ENCODE measurements at regions not wholly inside any gene's neighbourhood (a gene's known extent, or its start where the extent isn't known, plus 50 kb on each side); places are given as distances from the start of the nearest gene placed in this dataset.
A peak's percentile ranks its signal among the peaks of the same experiment; 100 is the strongest.

- Histone ChIP-seq H3K27ac (ENCODE audit: low read depth in 1 of 3, low read length in 2 of 3) (no peak overlapping the region), H3K27me3 (ENCODE audit: control insufficient read depth in 3 of 3, insufficient read depth in 3 of 3, low read length in 3 of 3) (no peaks in the 10 kb centered on the region), H3K9me3 (ENCODE audit: control insufficient read depth in 2 of 2, insufficient read depth in 1 of 2, low read depth in 1 of 2, low read length in 1 of 2) (peaks cover 0 to 2% of the 10 kb centered on the region in 2 donors), H3K4me3 (ENCODE audit: low read depth in 1 of 3, low read length in 3 of 3) (no peak overlapping the region), H3K4me1 (ENCODE audit: control insufficient read depth in 3 of 3, insufficient read depth in 2 of 3, low read depth in 1 of 3, low read length in 2 of 3) (no peaks in the 10 kb centered on the region), H3K36me3 (ENCODE audit: control insufficient read depth in 3 of 3, insufficient read depth in 2 of 3, low read depth in 1 of 3, low read length in 3 of 3) (no peaks in the 10 kb centered on the region)
- DNase-seq (no peak), FAIRE-seq (no peak)
- 53 to 87% (median 70%) methylated on average over 2 of the region's 2 CpGs for WGBS, 3 donors
Measured at GRCh38 chr1:105122041-105122440, 1372.3 kb downstream of the AMY1C start.

- Histone ChIP-seq H3K27me3 (ENCODE audit: control insufficient read depth in 3 of 3, insufficient read depth in 3 of 3, low read length in 3 of 3) (no peaks in the 10 kb centered on the region), H3K4me3 (ENCODE audit: low read depth in 1 of 3, low read length in 3 of 3) (no peak overlapping the region), H3K9me3 (ENCODE audit: control insufficient read depth in 2 of 2, insufficient read depth in 1 of 2, low read depth in 1 of 2, low read length in 1 of 2) (no peaks in the 10 kb centered on the region), H3K27ac (ENCODE audit: low read depth in 1 of 3, low read length in 2 of 3) (no peak overlapping the region), H3K4me1 (ENCODE audit: control insufficient read depth in 3 of 3, insufficient read depth in 2 of 3, low read depth in 1 of 3, low read length in 2 of 3) (no peaks in the 10 kb centered on the region), H3K36me3 (ENCODE audit: control insufficient read depth in 3 of 3, insufficient read depth in 2 of 3, low read depth in 1 of 3, low read length in 3 of 3) (no peaks in the 10 kb centered on the region)
- 45 to 54% (median 46%) methylated on average over 14 of the region's 14 CpGs for WGBS, 3 donors
- no peak for FAIRE-seq
- DNase-seq, result peak in 1 of 2 donors; percentile 1
Measured at GRCh38 chr1:105137543-105138457, 1388.1 kb downstream of the AMY1C start.

GRCh38 chr1:105138458-105138893 lies 1388.8 kb downstream of the AMY1C start:
- 37 to 54% (median 45%) methylated on average over 8 of the region's 8 CpGs for WGBS, 3 donors
- no peak overlapping the region for H3K4me3 ChIP-seq (ENCODE audit: low read depth in 1 of 3, low read length in 3 of 3)
- H3K27ac ChIP-seq (ENCODE audit: low read depth in 1 of 3, low read length in 2 of 3), result no peak overlapping the region
- no peaks in the 10 kb centered on the region for H3K36me3 ChIP-seq (ENCODE audit: control insufficient read depth in 3 of 3, insufficient read depth in 2 of 3, low read depth in 1 of 3, low read length in 3 of 3)
- DNase-seq (no peak), FAIRE-seq (no peak)
- no peaks in the 10 kb centered on the region for H3K9me3 ChIP-seq (ENCODE audit: control insufficient read depth in 2 of 2, insufficient read depth in 1 of 2, low read depth in 1 of 2, low read length in 1 of 2)
- no peaks in the 10 kb centered on the region for H3K27me3 ChIP-seq (ENCODE audit: control insufficient read depth in 3 of 3, insufficient read depth in 3 of 3, low read length in 3 of 3)
- no peaks in the 10 kb centered on the region for H3K4me1 ChIP-seq (ENCODE audit: control insufficient read depth in 3 of 3, insufficient read depth in 2 of 3, low read depth in 1 of 3, low read length in 2 of 3)

GRCh38 chr1:105172788-105173187 lies 1423.1 kb downstream of the AMY1C start:
- 46 to 62% (median 48%) methylated on average over 3 of the region's 3 CpGs for WGBS, 3 donors
- Histone ChIP-seq H3K36me3 (ENCODE audit: control insufficient read depth in 3 of 3, insufficient read depth in 2 of 3, low read depth in 1 of 3, low read length in 3 of 3) (no peaks in the 10 kb centered on the region), H3K4me3 (ENCODE audit: low read depth in 1 of 3, low read length in 3 of 3) (no peak overlapping the region), H3K9me3 (ENCODE audit: control insufficient read depth in 2 of 2, insufficient read depth in 1 of 2, low read depth in 1 of 2, low read length in 1 of 2) (no peaks in the 10 kb centered on the region), H3K4me1 (ENCODE audit: control insufficient read depth in 3 of 3, insufficient read depth in 2 of 3, low read depth in 1 of 3, low read length in 2 of 3) (no peaks in the 10 kb centered on the region), H3K27me3 (ENCODE audit: control insufficient read depth in 3 of 3, insufficient read depth in 3 of 3, low read length in 3 of 3) (no peaks in the 10 kb centered on the region), H3K27ac (ENCODE audit: low read depth in 1 of 3, low read length in 2 of 3) (no peak overlapping the region)
- DNase-seq (no peak), FAIRE-seq (no peak)

- Histone ChIP-seq H3K4me3 (ENCODE audit: low read depth in 1 of 3, low read length in 3 of 3) (no peak overlapping the region), H3K27me3 (ENCODE audit: control insufficient read depth in 3 of 3, insufficient read depth in 3 of 3, low read length in 3 of 3) (no peaks in the 10 kb centered on the region), H3K36me3 (ENCODE audit: control insufficient read depth in 3 of 3, insufficient read depth in 2 of 3, low read depth in 1 of 3, low read length in 3 of 3) (no peaks in the 10 kb centered on the region), H3K4me1 (ENCODE audit: control insufficient read depth in 3 of 3, insufficient read depth in 2 of 3, low read depth in 1 of 3, low read length in 2 of 3) (no peaks in the 10 kb centered on the region), H3K9me3 (ENCODE audit: control insufficient read depth in 2 of 2, insufficient read depth in 1 of 2, low read depth in 1 of 2, low read length in 1 of 2) (no peaks in the 10 kb centered on the region), H3K27ac (ENCODE audit: low read depth in 1 of 3, low read length in 2 of 3) (no peak overlapping the region)
- no peak for FAIRE-seq
- 71 to 83% (median 71%) methylated on average over 1 of the region's 1 CpG for WGBS, 3 donors
- no peak for DNase-seq
Measured at GRCh38 chr1:105180789-105181188, 1431.1 kb downstream of the AMY1C start.

GRCh38 chr1:105204836-105205371 lies 1455.2 kb downstream of the AMY1C start:
- no peaks in the 10 kb centered on the region for H3K36me3 ChIP-seq (ENCODE audit: control insufficient read depth in 3 of 3, insufficient read depth in 2 of 3, low read depth in 1 of 3, low read length in 3 of 3)
- H3K9me3 ChIP-seq (ENCODE audit: control insufficient read depth in 2 of 2, insufficient read depth in 1 of 2, low read depth in 1 of 2, low read length in 1 of 2), result peaks cover 0 to 6% of the 10 kb centered on the region in 2 donors
- 79 to 88% (median 83%) methylated on average over 5 of the region's 5 CpGs for WGBS, 3 donors
- FAIRE-seq, result no peak
- H3K27me3 ChIP-seq (ENCODE audit: control insufficient read depth in 3 of 3, insufficient read depth in 3 of 3, low read length in 3 of 3), result no peaks in the 10 kb centered on the region
- no peak overlapping the region for H3K27ac ChIP-seq (ENCODE audit: low read depth in 1 of 3, low read length in 2 of 3)
- H3K4me1 ChIP-seq (ENCODE audit: control insufficient read depth in 3 of 3, insufficient read depth in 2 of 3, low read depth in 1 of 3, low read length in 2 of 3), result no peaks in the 10 kb centered on the region
- DNase-seq, result no peak
- no peak overlapping the region for H3K4me3 ChIP-seq (ENCODE audit: low read depth in 1 of 3, low read length in 3 of 3)

GRCh38 chr1:105208581-105208980 lies 1458.9 kb downstream of the AMY1C start:
- Histone ChIP-seq H3K4me1 (ENCODE audit: control insufficient read depth in 3 of 3, insufficient read depth in 2 of 3, low read depth in 1 of 3, low read length in 2 of 3) (no peaks in the 10 kb centered on the region), H3K9me3 (ENCODE audit: control insufficient read depth in 2 of 2, insufficient read depth in 1 of 2, low read depth in 1 of 2, low read length in 1 of 2) (peaks cover 0 to 6% of the 10 kb centered on the region in 2 donors), H3K36me3 (ENCODE audit: control insufficient read depth in 3 of 3, insufficient read depth in 2 of 3, low read depth in 1 of 3, low read length in 3 of 3) (no peaks in the 10 kb centered on the region), H3K27me3 (ENCODE audit: control insufficient read depth in 3 of 3, insufficient read depth in 3 of 3, low read length in 3 of 3) (no peaks in the 10 kb centered on the region), H3K27ac (ENCODE audit: low read depth in 1 of 3, low read length in 2 of 3) (no peak overlapping the region), H3K4me3 (ENCODE audit: low read depth in 1 of 3, low read length in 3 of 3) (no peak overlapping the region)
- 87 to 96% (median 94%) methylated on average over 3 of the region's 3 CpGs for WGBS, 3 donors
- DNase-seq (no peak), FAIRE-seq (no peak)

- H3K36me3 ChIP-seq (ENCODE audit: control insufficient read depth in 3 of 3, insufficient read depth in 2 of 3, low read depth in 1 of 3, low read length in 3 of 3), result no peaks in the 10 kb centered on the region
- no peaks in the 10 kb centered on the region for H3K4me1 ChIP-seq (ENCODE audit: control insufficient read depth in 3 of 3, insufficient read depth in 2 of 3, low read depth in 1 of 3, low read length in 2 of 3)
- no peaks in the 10 kb centered on the region for H3K27me3 ChIP-seq (ENCODE audit: control insufficient read depth in 3 of 3, insufficient read depth in 3 of 3, low read length in 3 of 3)
- FAIRE-seq (no peak), DNase-seq (no peak)
- no peaks in the 10 kb centered on the region for H3K9me3 ChIP-seq (ENCODE audit: control insufficient read depth in 2 of 2, insufficient read depth in 1 of 2, low read depth in 1 of 2, low read length in 1 of 2)
- no peak overlapping the region for H3K27ac ChIP-seq (ENCODE audit: low read depth in 1 of 3, low read length in 2 of 3)
- no peak overlapping the region for H3K4me3 ChIP-seq (ENCODE audit: low read depth in 1 of 3, low read length in 3 of 3)
Measured at GRCh38 chr1:105210747-105211146, 1461.0 kb downstream of the AMY1C start.
